ENCODE measurements at regions not wholly inside any gene's neighbourhood (a gene's known extent, or its start where the extent isn't known, plus 50 kb on each side); places are given as distances from the start of the nearest gene placed in this dataset.

- no peak for TF ChIP-seq SP1 (IDR thresholded peaks at IDR 0.05)
- TF ChIP-seq FOXM1 (IDR thresholded peaks at IDR 0.05; ENCODE audit: borderline replicate concordance) = no peak
- TF ChIP-seq CTBP1 (IDR thresholded peaks at IDR 0.05; ENCODE audit: borderline replicate concordance) = no peak
- no peak for TF ChIP-seq ZNF384 (IDR thresholded peaks at IDR 0.05)
- TF ChIP-seq NFRKB (IDR thresholded peaks at IDR 0.05) = no peak
- TF ChIP-seq L3MBTL2 (conservative IDR thresholded peaks at IDR 0.05) = no peak
- no peak for TF ChIP-seq ARNT (IDR thresholded peaks at IDR 0.05)
- TF ChIP-seq FOXK2 (IDR thresholded peaks at IDR 0.05) = no peak
- TF ChIP-seq LEF1 (IDR thresholded peaks at IDR 0.05; ENCODE audit: borderline replicate concordance) = no peak
Observed at GRCh38 chr20:51935003-51935358, 132.7 kb upstream of the SALL4 start.
